Fibroblast of the aortic adventitia (primary cell): ENCODE measurements at regions not wholly inside any gene's neighbourhood (a gene's known extent, or its start where the extent isn't known, plus 50 kb on each side); places are given as distances from the start of the nearest gene placed in this dataset.
"Not testable (repeated sequence)": the region's sequence is repeated elsewhere in the genome, so short reads cannot be mapped to it uniquely, and the experiment has no call there.

ENCODE experiments used
- DNase-seq: peaks from one replicate; pipeline ENCODE4 v3.0.0-alpha.2; 2010; ENCODE audit warnings: low read depth
- H3K4me3 ChIP-seq: 2 replicates; pipeline ENCODE4 v1.5.1; 2011; ENCODE audit warnings: low read depth, mild to moderate bottlenecking, control low read depth, low read length, moderate library complexity
- TF ChIP-seq, protein P1 (sequence below): IDR thresholded peaks from 2 replicates; pipeline ENCODE4 v1.5.1; 2011; ENCODE audit warnings: mild to moderate bottlenecking, low read length, control low read depth, inconsistent platforms; ENCODE audit not compliant: insufficient read depth

DNA sequence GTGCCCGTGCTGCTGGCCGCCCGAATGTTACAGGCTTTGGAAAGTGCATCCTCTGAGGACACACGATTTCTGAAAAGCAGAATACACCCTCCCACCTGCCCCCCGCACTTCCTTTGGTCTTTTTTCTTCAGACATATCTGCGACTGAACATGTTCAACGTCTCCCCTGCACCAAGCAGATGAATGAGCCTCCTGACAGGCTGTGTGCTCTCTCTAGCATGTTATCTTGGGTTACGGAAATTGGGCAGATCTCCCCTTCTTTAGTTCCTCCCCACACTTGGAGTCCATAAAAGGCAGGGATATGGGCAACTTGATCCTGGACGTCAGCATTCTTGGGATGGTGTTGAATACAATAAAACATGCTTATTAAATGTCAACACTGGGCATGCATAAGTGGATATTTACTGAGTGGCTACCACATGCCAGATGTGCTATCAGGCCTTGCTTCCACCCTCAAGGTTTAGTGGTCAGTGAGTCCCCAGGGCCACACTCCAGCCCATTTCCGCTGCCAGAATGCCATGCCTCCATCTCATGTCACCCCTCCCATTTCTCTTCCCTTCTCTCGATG is 130.4 kb downstream of the TRIM43 start:
- no peak overlapping the region for H3K4me3 ChIP-seq
- TF ChIP-seq, protein P1, sequence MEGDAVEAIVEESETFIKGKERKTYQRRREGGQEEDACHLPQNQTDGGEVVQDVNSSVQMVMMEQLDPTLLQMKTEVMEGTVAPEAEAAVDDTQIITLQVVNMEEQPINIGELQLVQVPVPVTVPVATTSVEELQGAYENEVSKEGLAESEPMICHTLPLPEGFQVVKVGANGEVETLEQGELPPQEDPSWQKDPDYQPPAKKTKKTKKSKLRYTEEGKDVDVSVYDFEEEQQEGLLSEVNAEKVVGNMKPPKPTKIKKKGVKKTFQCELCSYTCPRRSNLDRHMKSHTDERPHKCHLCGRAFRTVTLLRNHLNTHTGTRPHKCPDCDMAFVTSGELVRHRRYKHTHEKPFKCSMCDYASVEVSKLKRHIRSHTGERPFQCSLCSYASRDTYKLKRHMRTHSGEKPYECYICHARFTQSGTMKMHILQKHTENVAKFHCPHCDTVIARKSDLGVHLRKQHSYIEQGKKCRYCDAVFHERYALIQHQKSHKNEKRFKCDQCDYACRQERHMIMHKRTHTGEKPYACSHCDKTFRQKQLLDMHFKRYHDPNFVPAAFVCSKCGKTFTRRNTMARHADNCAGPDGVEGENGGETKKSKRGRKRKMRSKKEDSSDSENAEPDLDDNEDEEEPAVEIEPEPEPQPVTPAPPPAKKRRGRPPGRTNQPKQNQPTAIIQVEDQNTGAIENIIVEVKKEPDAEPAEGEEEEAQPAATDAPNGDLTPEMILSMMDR = no peak
- DNase-seq = no peak

DNA sequence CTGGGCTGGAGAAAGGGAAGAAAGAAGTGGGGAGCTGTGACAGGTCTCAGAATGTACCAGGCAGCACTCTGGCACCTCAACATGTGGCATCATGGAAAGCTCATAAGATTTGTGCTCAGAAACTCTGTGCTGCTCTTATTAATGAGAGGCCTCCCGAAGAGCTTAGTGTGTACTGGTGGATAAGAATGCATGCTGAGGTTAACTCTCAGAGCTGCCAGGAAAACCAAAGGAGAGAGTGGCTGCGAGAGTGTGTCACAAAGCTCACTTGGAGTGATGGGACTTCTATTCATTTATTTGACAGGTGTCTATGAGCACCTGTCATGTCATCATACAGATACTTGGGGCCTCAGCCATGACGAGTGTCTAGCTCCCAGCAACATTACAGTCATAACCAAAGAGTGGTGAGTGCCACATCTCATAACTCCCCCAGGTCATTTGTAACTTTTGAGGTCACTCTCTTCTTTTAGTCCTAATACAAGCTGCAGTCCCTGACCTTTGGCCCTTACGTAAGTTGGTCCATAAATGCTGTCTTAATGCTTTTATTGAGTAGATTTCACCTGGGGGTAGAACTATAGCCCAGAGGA is 131.9 kb downstream of the TRIM43 start:
- DNase-seq, H3K4me3 ChIP-seq: not testable (repeated sequence)

DNA sequence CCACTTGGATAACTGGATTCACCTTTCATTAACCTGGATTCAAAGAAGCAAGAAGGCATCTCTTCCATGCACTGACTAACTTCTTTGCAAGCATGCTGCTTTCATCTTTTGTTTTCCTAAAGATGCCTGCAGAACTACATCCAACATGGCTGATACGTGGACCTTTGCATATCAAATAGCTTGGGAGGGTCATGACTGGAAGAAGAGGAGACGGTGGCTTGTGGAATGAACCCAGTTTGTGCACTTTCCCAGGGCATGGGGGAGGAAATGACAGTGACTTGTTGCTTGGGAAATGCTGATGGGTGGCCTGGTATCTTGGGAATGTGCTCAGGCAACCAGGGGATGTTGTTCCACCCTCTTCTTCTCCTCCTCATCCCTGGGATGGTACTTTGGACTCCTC is 133.4 kb downstream of the TRIM43 start:
- DNase-seq, H3K4me3 ChIP-seq: not testable (repeated sequence)

DNA sequence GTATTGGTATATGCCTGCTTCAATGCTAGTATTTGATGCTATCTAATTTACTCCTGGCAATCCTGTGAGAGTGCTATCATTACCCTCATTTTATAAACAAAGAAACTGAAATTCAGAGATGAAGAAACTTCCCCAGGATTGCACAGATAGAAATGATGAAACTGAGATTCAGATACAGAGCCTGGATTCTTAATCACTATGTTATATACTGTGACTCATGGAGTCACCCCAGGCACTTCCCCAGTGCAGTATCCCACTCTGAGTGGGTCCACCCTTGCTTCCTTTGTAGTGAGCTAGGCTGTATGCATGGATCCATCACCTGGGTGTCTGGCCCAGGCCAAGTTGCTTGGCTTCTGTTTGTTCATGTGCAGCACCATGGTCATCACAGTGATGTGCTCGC is 133.9 kb downstream of the TRIM43 start:
- peak; percentile 14 for DNase-seq
- not testable (repeated sequence) for H3K4me3 ChIP-seq

DNA sequence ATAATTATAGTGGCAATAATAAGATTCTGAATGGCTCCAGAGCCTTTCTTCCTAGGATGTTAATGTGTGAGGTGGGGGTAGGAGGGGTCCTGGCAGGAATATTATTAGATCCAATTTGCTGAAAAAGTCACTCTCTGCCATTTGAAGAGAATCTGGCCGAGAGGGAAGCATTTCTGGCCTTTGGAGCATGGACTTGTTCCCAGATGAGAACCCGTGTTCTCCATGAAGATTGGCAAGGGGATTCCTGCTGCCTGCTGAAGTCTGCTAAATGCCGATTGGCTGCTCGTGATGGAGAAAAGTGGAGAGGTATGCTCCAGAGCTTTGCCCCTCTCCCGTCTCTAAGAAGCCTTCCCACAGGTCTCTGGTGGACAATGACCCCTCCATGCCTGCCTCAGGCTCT is 135.6 kb downstream of the TRIM43 start:
- not testable (repeated sequence) for DNase-seq, H3K4me3 ChIP-seq

DNA sequence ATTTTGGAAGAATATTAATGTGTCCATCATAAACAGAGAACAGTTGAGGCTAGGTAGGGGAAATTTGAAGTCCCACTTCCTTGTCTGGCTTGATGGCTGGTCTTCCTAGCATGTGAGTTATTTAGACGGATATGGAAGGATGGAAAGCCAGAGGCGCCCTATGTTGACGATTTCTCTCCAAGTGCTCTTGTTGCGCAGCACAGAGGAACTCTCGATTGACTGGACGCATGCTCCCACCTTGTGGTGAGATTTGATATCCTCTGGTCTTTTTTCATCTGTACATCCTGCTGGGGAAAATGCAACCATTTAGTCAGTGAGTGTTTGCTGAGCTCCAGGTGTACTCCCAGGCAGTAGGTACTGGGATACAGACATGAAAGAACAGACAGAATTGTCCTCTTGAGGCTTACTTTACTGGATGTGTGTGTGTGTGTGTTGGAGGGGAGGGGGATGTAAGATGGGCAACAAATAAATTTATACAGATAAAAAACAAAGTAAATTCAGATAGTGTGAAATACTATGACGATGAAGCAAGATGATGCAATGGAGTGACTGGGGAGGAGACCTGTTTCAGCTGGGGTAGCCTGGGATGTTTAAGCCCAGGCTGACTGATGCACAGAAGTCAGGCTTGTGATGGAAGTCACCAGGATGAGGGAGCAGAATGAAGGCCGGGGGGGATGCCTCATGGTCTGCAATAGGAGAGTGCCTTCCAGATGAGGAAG is 137.2 kb downstream of the TRIM43 start:
- no peak overlapping the region for H3K4me3 ChIP-seq
- peak; percentile 93 for DNase-seq
- TF ChIP-seq, protein P1 = peak; percentile 67

DNA sequence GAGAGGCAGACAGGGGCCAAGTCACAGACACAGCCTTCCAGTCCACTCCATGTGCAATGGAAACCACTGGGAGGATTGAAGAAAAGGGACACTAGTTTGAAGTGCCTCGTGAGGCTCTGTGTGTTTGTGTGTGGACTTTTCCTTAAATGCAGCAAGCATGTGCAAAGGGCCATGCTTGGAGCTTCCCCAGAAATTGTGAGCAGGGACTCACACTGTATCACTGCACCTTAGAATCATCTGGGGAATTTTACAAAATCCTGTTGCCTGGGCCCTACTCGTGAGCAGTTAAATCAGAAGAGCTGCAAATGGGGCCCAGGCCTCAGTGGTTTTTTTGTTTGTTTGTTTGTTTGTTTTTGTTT is 137.8 kb downstream of the TRIM43 start:
- DNase-seq = no peak
- TF ChIP-seq, protein P1 = no peak
- H3K4me3 ChIP-seq = no peak overlapping the region

DNA sequence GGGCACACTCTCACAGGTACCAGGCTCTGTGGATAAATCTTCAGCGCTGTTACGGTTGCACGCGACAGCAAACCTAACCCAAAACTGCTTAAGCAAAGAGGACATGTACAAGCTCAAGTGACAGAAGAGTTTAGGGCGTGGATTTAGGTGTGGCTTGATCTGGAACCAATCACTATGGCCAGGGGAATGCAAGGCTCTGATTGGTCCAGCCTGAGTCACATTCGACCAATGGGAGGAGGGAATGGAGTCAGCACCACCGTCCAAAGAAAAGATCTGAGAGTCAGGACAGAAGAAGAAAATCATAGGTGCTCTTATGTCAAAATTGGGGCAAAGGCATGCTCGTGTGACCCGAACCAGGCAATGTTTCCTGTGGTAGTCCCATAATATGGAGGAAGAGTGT is 139.0 kb downstream of the TRIM43 start:
- DNase-seq = no peak
- H3K4me3 ChIP-seq = no peak overlapping the region
- TF ChIP-seq, protein P1 = no peak
